Astrocyte (in vitro differentiated cells and primary cell): ENCODE measurements at regions not wholly inside any gene's neighbourhood (a gene's known extent, or its start where the extent isn't known, plus 50 kb on each side); places are given as distances from the start of the nearest gene placed in this dataset.

Source experiments
- DNase-seq: peaks from one replicate; pipeline ENCODE4 v3.0.0-alpha.2; 2010; ENCODE audit warnings: low read depth
- FAIRE-seq: peaks from 2 replicates; lab custom pipeline; 2011; peaks lifted over from hg19 to GRCh38; lab: Jason Lieb, UNC
- H2AFZ ChIP-seq: 2 replicates; pipeline ENCODE4 v1.6.0; 2012; ENCODE audit warnings: low read depth, low read length, inconsistent platforms
- H3K27ac ChIP-seq: 2 replicates; pipeline ENCODE4 v1.5.1; 2011; ENCODE audit warnings: low read depth, low read length, inconsistent platforms
- H3K27me3 ChIP-seq: 2 replicates; pipeline ENCODE4 v1.6.0; 2011; ENCODE audit warnings: low read length, inconsistent platforms; ENCODE audit not compliant: insufficient read depth
- H3K36me3 ChIP-seq: 2 replicates; pipeline ENCODE4 v1.5.1; 2011; ENCODE audit warnings: low read length, inconsistent platforms; ENCODE audit not compliant: insufficient read depth
- H3K4me1 ChIP-seq: 2 replicates; pipeline ENCODE4 v1.5.1; 2011; ENCODE audit warnings: low read length, inconsistent platforms; ENCODE audit not compliant: insufficient read depth
- H3K4me2 ChIP-seq: 2 replicates; pipeline ENCODE4 v1.6.0; 2012; ENCODE audit warnings: low read length, inconsistent platforms
- H3K4me3 ChIP-seq: 2 replicates; pipeline ENCODE4 v1.5.1; 2011; ENCODE audit warnings: low read depth, mild to moderate bottlenecking, low read length, inconsistent platforms; ENCODE audit not compliant: insufficient read depth
- H3K79me2 ChIP-seq: 2 replicates; pipeline ENCODE4 v1.6.0; 2012; ENCODE audit warnings: mild to moderate bottlenecking, low read length, inconsistent platforms; ENCODE audit not compliant: insufficient read depth
- H3K9ac ChIP-seq: 2 replicates; pipeline ENCODE4 v1.6.0; 2012; ENCODE audit warnings: mild to moderate bottlenecking, low read length, inconsistent platforms
- H3K9me3 ChIP-seq: 2 replicates; pipeline ENCODE4 v1.5.1; 2012; ENCODE audit warnings: low read depth, mild to moderate bottlenecking, low read length, inconsistent platforms; ENCODE audit not compliant: insufficient read depth
- H4K20me1 ChIP-seq: 2 replicates; pipeline ENCODE4 v1.6.0; 2012; ENCODE audit warnings: low read length, inconsistent platforms; ENCODE audit not compliant: insufficient read depth
- H3K27ac Mint-ChIP-seq: one replicate; pipeline ENCODE4 v1.8.0; 2021; ENCODE audit warnings: mild to moderate bottlenecking, mixed read lengths; ENCODE audit not compliant: unreplicated experiment
- H3K27me3 Mint-ChIP-seq: one replicate; pipeline ENCODE4 v1.8.0; 2021; ENCODE audit warnings: low read depth, mixed read lengths; ENCODE audit not compliant: unreplicated experiment
- H3K36me3 Mint-ChIP-seq: one replicate; pipeline ENCODE4 v1.8.0; 2021; ENCODE audit warnings: low read depth, mixed read lengths; ENCODE audit not compliant: unreplicated experiment
- H3K4me1 Mint-ChIP-seq: one replicate; pipeline ENCODE4 v1.8.0; 2021; ENCODE audit warnings: low read depth, mixed read lengths; ENCODE audit not compliant: unreplicated experiment
- H3K4me3 Mint-ChIP-seq: one replicate; pipeline ENCODE4 v1.8.0; 2021; ENCODE audit warnings: mild to moderate bottlenecking, moderate library complexity, mixed read lengths; ENCODE audit not compliant: unreplicated experiment
- H3K9me3 Mint-ChIP-seq: one replicate; pipeline ENCODE4 v1.8.0; 2021; ENCODE audit warnings: mild to moderate bottlenecking, mixed read lengths; ENCODE audit not compliant: unreplicated experiment
- CTCF ChIP-seq: IDR thresholded peaks from 2 replicates; pipeline ENCODE4 v1.5.1; 2011; ENCODE audit warnings: low read depth, mild to moderate bottlenecking, inconsistent platforms, low read length, moderate library complexity; ENCODE audit not compliant: insufficient read depth
- EZH2 ChIP-seq: IDR thresholded peaks from 2 replicates; pipeline ENCODE4 v1.6.1; 2012; ENCODE audit warnings: mild to moderate bottlenecking, low read length, inconsistent platforms; ENCODE audit not compliant: insufficient read depth

- DNase-seq (peak; percentile 52), FAIRE-seq (no peak)
- Histone ChIP-seq H3K27me3 (no peaks in the 10 kb centered on the region), H3K4me2 (no peak overlapping the region), H3K9me3 (no peaks in the 10 kb centered on the region), H3K79me2 (no peaks in the 10 kb centered on the region), H3K27ac (no peak overlapping the region), H3K4me1 (no peaks in the 10 kb centered on the region), H3K4me3 (no peak overlapping the region), H3K9ac (no peak overlapping the region), H2AFZ (no peak overlapping the region), H4K20me1 (no peaks in the 10 kb centered on the region), H3K36me3 (no peaks in the 10 kb centered on the region)
- H3K9me3 Mint-ChIP-seq: no peaks in the 10 kb centered on the region
- no peaks in the 10 kb centered on the region for H3K4me1 Mint-ChIP-seq
- H3K27ac Mint-ChIP-seq: no peak overlapping the region
- H3K27me3 Mint-ChIP-seq: no peaks in the 10 kb centered on the region
- no peak for TF ChIP-seq EZH2
- no peak for TF ChIP-seq CTCF
- H3K36me3 Mint-ChIP-seq: no peaks in the 10 kb centered on the region
- H3K4me3 Mint-ChIP-seq: no peak overlapping the region
These were observed 125.8 kb upstream of the CLNK start for GRCh38 chr4:10810411-10810810.

DNA sequence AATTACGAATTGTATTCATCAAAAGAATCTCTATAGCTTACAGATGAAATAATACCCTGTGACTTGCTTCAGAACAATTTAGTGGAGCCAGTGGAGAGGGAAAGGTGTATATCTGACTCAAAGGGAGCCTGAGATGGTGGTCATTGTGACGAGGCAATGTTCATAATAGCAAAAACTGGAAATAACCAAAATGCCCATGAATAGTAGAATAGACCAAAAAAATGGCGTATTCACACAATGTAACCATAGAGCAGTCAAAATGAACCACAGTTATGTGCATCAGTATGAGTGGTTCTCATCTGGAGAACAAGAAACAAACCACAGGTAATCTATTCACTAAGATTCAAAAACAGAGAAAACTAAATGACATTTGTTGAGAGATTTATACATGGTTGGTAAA, 125.3 kb upstream of the CLNK start:
- Histone ChIP-seq H3K79me2 (no peaks in the 10 kb centered on the region), H3K36me3 (no peaks in the 10 kb centered on the region), H3K4me2 (no peak overlapping the region), H3K9me3 (no peaks in the 10 kb centered on the region), H3K4me3 (no peak overlapping the region), H3K27ac (no peak overlapping the region), H3K4me1 (no peaks in the 10 kb centered on the region), H2AFZ (no peak overlapping the region), H4K20me1 (no peaks in the 10 kb centered on the region), H3K27me3 (no peaks in the 10 kb centered on the region), H3K9ac (no peak overlapping the region)
- Mint-ChIP-seq H3K4me1 (no peaks in the 10 kb centered on the region), H3K27me3 (no peaks in the 10 kb centered on the region), H3K36me3 (no peaks in the 10 kb centered on the region), H3K27ac (no peak overlapping the region), H3K4me3 (no peak overlapping the region), H3K9me3 (no peaks in the 10 kb centered on the region)
- DNase-seq (peak; percentile 43), FAIRE-seq (no peak)
- TF ChIP-seq CTCF: no peak
- TF ChIP-seq EZH2: no peak

- Histone ChIP-seq H3K9me3 (no peaks in the 10 kb centered on the region), H3K27me3 (no peaks in the 10 kb centered on the region), H2AFZ (no peak overlapping the region), H3K36me3 (no peaks in the 10 kb centered on the region), H4K20me1 (no peaks in the 10 kb centered on the region), H3K4me1 (peaks cover 4% of the 10 kb centered on the region), H3K79me2 (no peaks in the 10 kb centered on the region), H3K4me2 (no peak overlapping the region), H3K27ac (no peak overlapping the region), H3K9ac (no peak overlapping the region), H3K4me3 (no peak overlapping the region)
- H3K36me3 Mint-ChIP-seq: no peaks in the 10 kb centered on the region
- FAIRE-seq (no peak), DNase-seq (peak; percentile 93)
- H3K9me3 Mint-ChIP-seq: no peaks in the 10 kb centered on the region
- H3K27me3 Mint-ChIP-seq: no peaks in the 10 kb centered on the region
- no peak for TF ChIP-seq EZH2
- TF ChIP-seq CTCF: no peak
- H3K27ac Mint-ChIP-seq: no peak overlapping the region
- no peaks in the 10 kb centered on the region for H3K4me1 Mint-ChIP-seq
- no peak overlapping the region for H3K4me3 Mint-ChIP-seq
These were observed 124.0 kb upstream of the CLNK start for GRCh38 chr4:10808591-10808990.
